ENCODE measurements at regions not wholly inside any gene's neighbourhood (a gene's known extent, or its start where the extent isn't known, plus 50 kb on each side); places are given as distances from the start of the nearest gene placed in this dataset.

DNA sequence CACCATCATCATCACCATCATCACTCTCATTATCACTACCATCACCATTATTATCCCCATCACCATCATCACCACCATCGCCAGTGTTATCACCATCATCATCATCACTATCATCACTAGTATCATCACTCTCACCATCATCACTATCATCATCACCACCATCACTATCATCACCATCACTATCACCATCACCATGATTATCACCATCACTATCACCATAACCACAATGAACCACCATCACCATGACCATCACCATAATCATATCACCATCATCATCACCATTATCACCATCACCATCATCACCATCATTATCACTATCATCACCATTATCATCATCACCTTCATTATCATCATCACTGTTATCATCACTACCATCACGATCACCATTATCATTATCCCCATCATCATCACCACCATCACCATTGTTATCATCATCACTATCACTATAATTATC, 326.7 kb downstream of the BRD1 start:
- TF ChIP-seq, protein P1, sequence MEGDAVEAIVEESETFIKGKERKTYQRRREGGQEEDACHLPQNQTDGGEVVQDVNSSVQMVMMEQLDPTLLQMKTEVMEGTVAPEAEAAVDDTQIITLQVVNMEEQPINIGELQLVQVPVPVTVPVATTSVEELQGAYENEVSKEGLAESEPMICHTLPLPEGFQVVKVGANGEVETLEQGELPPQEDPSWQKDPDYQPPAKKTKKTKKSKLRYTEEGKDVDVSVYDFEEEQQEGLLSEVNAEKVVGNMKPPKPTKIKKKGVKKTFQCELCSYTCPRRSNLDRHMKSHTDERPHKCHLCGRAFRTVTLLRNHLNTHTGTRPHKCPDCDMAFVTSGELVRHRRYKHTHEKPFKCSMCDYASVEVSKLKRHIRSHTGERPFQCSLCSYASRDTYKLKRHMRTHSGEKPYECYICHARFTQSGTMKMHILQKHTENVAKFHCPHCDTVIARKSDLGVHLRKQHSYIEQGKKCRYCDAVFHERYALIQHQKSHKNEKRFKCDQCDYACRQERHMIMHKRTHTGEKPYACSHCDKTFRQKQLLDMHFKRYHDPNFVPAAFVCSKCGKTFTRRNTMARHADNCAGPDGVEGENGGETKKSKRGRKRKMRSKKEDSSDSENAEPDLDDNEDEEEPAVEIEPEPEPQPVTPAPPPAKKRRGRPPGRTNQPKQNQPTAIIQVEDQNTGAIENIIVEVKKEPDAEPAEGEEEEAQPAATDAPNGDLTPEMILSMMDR (IDR thresholded peaks at IDR 0.05): no peak
- no peak for TF ChIP-seq POLR2A (IDR thresholded peaks at IDR 0.05)

Measured in adrenal gland (tissue), 5 donors.